CD4-positive, alpha-beta T cell (primary cell): ENCODE measurements at regions not wholly inside any gene's neighbourhood (a gene's known extent, or its start where the extent isn't known, plus 50 kb on each side); places are given as distances from the start of the nearest gene placed in this dataset.
A peak's percentile ranks its signal among the peaks of the same experiment; 100 is the strongest.

Experiments
- ATAC-seq: fragments of 200-7000 bp; cut with Tn5 transposase; one replicate; pipeline ENCODE4 v1.10.0; 2022; ENCODE audit warnings: mild to moderate bottlenecking; ENCODE audit not compliant: poor library complexity
- CTCF ChIA-PET: fragments of 350-600 bp; sonication (Branson Sonifier 250); formaldehyde crosslinking; loops from one replicate; lab custom pipeline; 2021; ENCODE audit warnings: antibody characterized with exemption, inconsistent platforms; lab: Charles Lee
- POLR2A ChIA-PET: fragments of 350-600 bp; sonication (Branson Sonifier 250); formaldehyde crosslinking; loops from one replicate; lab custom pipeline; 2021; ENCODE audit warnings: antibody characterized with exemption, inconsistent platforms; lab: Charles Lee
- DNase-seq, 14 experiments: peaks; one replicate each; pipeline ENCODE4 v3.0.0-alpha.2; 2013 to 2020; ENCODE audit warnings: mixed read lengths in 2 of 14
- H3K27ac ChIP-seq, 2 donors: one replicate each; pipeline versions ENCODE4 v1.5.1 to v1.7.0; 2013; ENCODE audit warnings: low read length in 2 of 2, low read depth in 1 of 2, mild to moderate bottlenecking in 1 of 2
- H3K27me3 ChIP-seq, 2 experiments: 1 replicate in 1 of 2; 2 replicates in 1 of 2; pipeline versions ENCODE4 v1.6.1 to v1.7.0; 2013; ENCODE audit warnings: low read length in 2 of 2, control low read depth in 1 of 2, mild to moderate bottlenecking in 1 of 2, moderate library complexity in 1 of 2; ENCODE audit not compliant: insufficient read depth in 2 of 2, control insufficient read depth in 1 of 2
- H3K36me3 ChIP-seq: one replicate; pipeline ENCODE4 v1.6.1; 2013; ENCODE audit warnings: low read length, control low read depth; ENCODE audit not compliant: insufficient read depth
- H3K4me1 ChIP-seq: one replicate; pipeline ENCODE4 v1.6.1; 2013; ENCODE audit warnings: low read length, control low read depth; ENCODE audit not compliant: insufficient read depth
- H3K4me3 ChIP-seq: one replicate; pipeline ENCODE4 v1.5.1; 2013; ENCODE audit warnings: mild to moderate bottlenecking, low read length, moderate library complexity
- H3K9me3 ChIP-seq, 2 experiments: 1 replicate in 1 of 2; 2 replicates in 1 of 2; pipeline versions ENCODE4 v1.6.1 to v1.7.0; 2013; ENCODE audit warnings: low read length in 2 of 2, mild to moderate bottlenecking in 2 of 2, control low read depth in 1 of 2, moderate library complexity in 1 of 2; ENCODE audit not compliant: control insufficient read depth in 1 of 2, insufficient read depth in 1 of 2
- H3K27ac Mint-ChIP-seq: one replicate; pipeline ENCODE4 v1.8.0; 2020; ENCODE audit warnings: mixed read lengths
- H3K27me3 Mint-ChIP-seq: one replicate; pipeline ENCODE4 v1.8.0; 2021; ENCODE audit warnings: mixed read lengths
- H3K36me3 Mint-ChIP-seq: one replicate; pipeline ENCODE4 v1.8.0; 2021; ENCODE audit warnings: low read depth, mixed read lengths
- H3K4me1 Mint-ChIP-seq: one replicate; pipeline ENCODE4 v1.8.0; 2021; ENCODE audit warnings: low read depth, mixed read lengths
- H3K4me3 Mint-ChIP-seq: one replicate; pipeline ENCODE4 v1.8.0; 2020; ENCODE audit warnings: mild to moderate bottlenecking, mixed read lengths
- H3K9me3 Mint-ChIP-seq: one replicate; pipeline ENCODE4 v1.8.0; 2020; ENCODE audit warnings: mixed read lengths
- CTCF ChIP-seq: fragments of 200-600 bp; IDR thresholded peaks from one replicate; pipeline ENCODE4 v1.8.0; 2022; ENCODE audit warnings: antibody characterized with exemption, mild to moderate bottlenecking
- intact Hi-C, 2 experiments: fragments of 100-400 bp; cut with DNase I in 1 of 2; cut with micrococcal nuclease in 1 of 2; formaldehyde crosslinking; loops; one replicate each; pipeline versions ENCODE4 v1.15.1 to v1.9.0; 2023 to 2025; cut with DNase I, micrococcal nuclease

- H3K9me3 Mint-ChIP-seq: no peaks in the 10 kb centered on the region
- H3K27ac Mint-ChIP-seq: no peak overlapping the region
- H3K4me3 ChIP-seq: no peak overlapping the region
- no peak overlapping the region for H3K27ac ChIP-seq
- no peak for TF ChIP-seq CTCF
- H3K4me1 ChIP-seq: no peaks in the 10 kb centered on the region
- no peaks in the 10 kb centered on the region for H3K36me3 Mint-ChIP-seq
- H3K36me3 ChIP-seq: no peaks in the 10 kb centered on the region
- ChIA-PET CTCF (no interaction called here), POLR2A (no interaction called here)
- H3K9me3 ChIP-seq: no peaks in the 10 kb centered on the region
- no peaks in the 10 kb centered on the region for H3K27me3 ChIP-seq
- H3K4me1 Mint-ChIP-seq: peaks cover 9% of the 10 kb centered on the region
- peak overlapping the region; percentile 3 for H3K4me3 Mint-ChIP-seq
- ATAC-seq (no peak), DNase-seq (no peak)
- H3K27me3 Mint-ChIP-seq: no peaks in the 10 kb centered on the region
- intact Hi-C loops: no loop called here
These were observed 1353.7 kb upstream of the ACO1 start for GRCh38 chr9:31030741-31031202.

- ChIA-PET CTCF (interaction anchor here (0.7 kb wide), 1 partner anchor 387 kb away, joined by 4 read pairs; no protein-coding TSS in a partner anchor), POLR2A (interaction anchor here (0.6 kb wide), 1 partner anchor 90 kb away, joined by 3 read pairs; no protein-coding TSS in a partner anchor)
- Mint-ChIP-seq H3K27ac (no peak overlapping the region), H3K27me3 (no peaks in the 10 kb centered on the region), H3K4me3 (no peak overlapping the region), H3K36me3 (no peaks in the 10 kb centered on the region), H3K4me1 (peaks cover 9% of the 10 kb centered on the region), H3K9me3 (no peaks in the 10 kb centered on the region)
- Histone ChIP-seq H3K9me3 (no peaks in the 10 kb centered on the region), H3K36me3 (no peaks in the 10 kb centered on the region), H3K4me1 (no peaks in the 10 kb centered on the region), H3K4me3 (no peak overlapping the region), H3K27me3 (no peaks in the 10 kb centered on the region), H3K27ac (no peak overlapping the region)
- no peak for ATAC-seq
- intact Hi-C loops: no loop called here
- no peak for TF ChIP-seq CTCF
- DNase-seq: no peak
These were observed 1352.2 kb upstream of the ACO1 start for GRCh38 chr9:31032206-31032605.

GRCh38 chr9:31034311-31034710, 1350.1 kb upstream of the ACO1 start:
- H3K36me3 ChIP-seq: no peaks in the 10 kb centered on the region
- no peak overlapping the region for H3K4me3 ChIP-seq
- H3K4me1 ChIP-seq: no peaks in the 10 kb centered on the region
- ChIA-PET CTCF (interaction anchor here (1.1 kb wide), 1 partner anchor 10 kb away, joined by 3 read pairs; no protein-coding TSS in a partner anchor), POLR2A (no interaction called here)
- H3K27me3 Mint-ChIP-seq: peaks cover 5% of the 10 kb centered on the region
- no peak for TF ChIP-seq CTCF
- no peaks in the 10 kb centered on the region for H3K27me3 ChIP-seq
- peaks cover 9% of the 10 kb centered on the region for H3K4me1 Mint-ChIP-seq
- no peak overlapping the region for H3K27ac Mint-ChIP-seq
- ATAC-seq: no peak
- no peaks in the 10 kb centered on the region for H3K9me3 Mint-ChIP-seq
- H3K36me3 Mint-ChIP-seq: no peaks in the 10 kb centered on the region
- no peaks in the 10 kb centered on the region for H3K9me3 ChIP-seq
- intact Hi-C loops: no loop called here
- no peak for DNase-seq
- no peak overlapping the region for H3K4me3 Mint-ChIP-seq
- no peak overlapping the region for H3K27ac ChIP-seq
